OCI-LY7 (cell line): ENCODE measurements at regions not wholly inside any gene's neighbourhood (a gene's known extent, or its start where the extent isn't known, plus 50 kb on each side); places are given as distances from the start of the nearest gene placed in this dataset.

Experiments
- BruUV-seq: library from RNA; stranded (reverse); fragments of 400-500 nt; replicated peaks from 2 replicates; lab custom pipeline; 2021; lab: Mats Ljungman, UMichigan
- CTCF ChIA-PET: fragments of 300-600 bp; sonication (Branson Sonifier 250); formaldehyde crosslinking; loops from one replicate; lab custom pipeline; 2022; ENCODE audit warnings: antibody characterized with exemption; ENCODE audit not compliant: unreplicated experiment; lab: Charles Lee
- POLR2A ChIA-PET: fragments of 300-600 bp; sonication (Branson Sonifier 250); formaldehyde crosslinking; loops from one replicate; lab custom pipeline; 2022; ENCODE audit warnings: antibody characterized with exemption; lab: Charles Lee
- DNase-seq: peaks from one replicate; pipeline ENCODE4 v3.0.0-alpha.2; 2015; ENCODE audit warnings: low spot score
- H2AFZ ChIP-seq: fragments of 200-600 bp; sonication (generic), shearing (Covaris generic); 2 replicates; pipeline ENCODE4 v1.6.1; 2014; ENCODE audit warnings: mild to moderate bottlenecking, antibody characterized with exemption, low read length, moderate library complexity
- H3K27ac ChIP-seq: fragments of 200-600 bp; sonication (generic); 2 replicates; pipeline ENCODE4 v1.5.1; 2014; ENCODE audit warnings: mixed run types, low read depth, mild to moderate bottlenecking, moderate library complexity, low read length, inconsistent platforms; ENCODE audit not compliant: poor library complexity, severe bottlenecking
- H3K36me3 ChIP-seq: fragments of 200-600 bp; sonication (generic); 2 replicates; pipeline ENCODE4 v1.6.1; 2014; ENCODE audit warnings: mild to moderate bottlenecking, antibody characterized with exemption, low read length, moderate library complexity, mixed read lengths; ENCODE audit not compliant: insufficient read depth
- H3K4me1 ChIP-seq: fragments of 200-600 bp; sonication (generic); 2 replicates; pipeline ENCODE4 v1.5.1; 2014; ENCODE audit warnings: mild to moderate bottlenecking, low read length; ENCODE audit not compliant: insufficient read depth, poor library complexity, severe bottlenecking
- H3K4me2 ChIP-seq: fragments of 200-600 bp; sonication (generic); 2 replicates; pipeline ENCODE4 v1.6.1; 2014; ENCODE audit warnings: mild to moderate bottlenecking, low read length
- H3K4me3 ChIP-seq: fragments of 200-600 bp; sonication (generic); 2 replicates; pipeline ENCODE4 v1.5.1; 2014; ENCODE audit warnings: mild to moderate bottlenecking, low read depth, low read length; ENCODE audit not compliant: poor library complexity, severe bottlenecking
- H3K79me2 ChIP-seq: fragments of 200-600 bp; sonication (generic); 2 replicates; pipeline ENCODE4 v1.6.1; 2016; ENCODE audit warnings: low read depth, mild to moderate bottlenecking, low read length, moderate library complexity, mixed read lengths; ENCODE audit not compliant: insufficient read depth
- H3K9me2 ChIP-seq: fragments of 200-600 bp; sonication (generic); 2 replicates; pipeline ENCODE4 v1.6.1; 2016; ENCODE audit warnings: mild to moderate bottlenecking, low read length, mixed read lengths; ENCODE audit not compliant: insufficient read depth
- H3K9me3 ChIP-seq: fragments of 200-600 bp; sonication (generic); 2 replicates; pipeline ENCODE4 v1.6.1; 2014; ENCODE audit warnings: mild to moderate bottlenecking, mixed run types, low read length, mixed read lengths
- H4K20me1 ChIP-seq: fragments of 200-600 bp; sonication (generic); 2 replicates; pipeline ENCODE4 v1.6.1; 2014; ENCODE audit warnings: mild to moderate bottlenecking, antibody characterized with exemption, low read length, moderate library complexity, mixed read lengths; ENCODE audit not compliant: insufficient read depth
- CTCF ChIP-seq: fragments of 200-600 bp; sonication (generic); conservative IDR thresholded peaks from 2 replicates; pipeline ENCODE4 v1.5.1; 2014; ENCODE audit warnings: mild to moderate bottlenecking, antibody characterized with exemption, low read length, moderate library complexity, mixed read lengths
- EZH2phosphoT487 ChIP-seq: fragments of 200-600 bp; sonication (generic); IDR thresholded peaks from 2 replicates; pipeline ENCODE4 v1.6.1; 2018; ENCODE audit warnings: low read depth, borderline replicate concordance, mild to moderate bottlenecking, mixed run types, antibody characterized with exemption, low read length, moderate library complexity, mixed read lengths
- intact Hi-C: fragments of 100-400 bp; cut with micrococcal nuclease; formaldehyde crosslinking; loops from one replicate; pipeline ENCODE4 v1.10.0; 2022; ENCODE audit not compliant: unreplicated experiment

GRCh38 chr13:97141097-97141496 lies 81.0 kb upstream of the MBNL2 start:
- no TSS peak for BruUV-seq
- H4K20me1 ChIP-seq = no peaks in the 10 kb centered on the region
- H3K9me3 ChIP-seq = no peaks in the 10 kb centered on the region
- H3K4me3 ChIP-seq = no peak overlapping the region
- H3K27ac ChIP-seq = no peak overlapping the region
- no peaks in the 10 kb centered on the region for H3K79me2 ChIP-seq
- TF ChIP-seq CTCF = no peak
- no peak for TF ChIP-seq EZH2phosphoT487
- no peaks in the 10 kb centered on the region for H3K9me2 ChIP-seq
- intact Hi-C loops = no loop called here
- no peak overlapping the region for H3K4me2 ChIP-seq
- no peak for DNase-seq
- POLR2A ChIA-PET = interaction anchor here (1.0 kb wide), 1 partner anchor 11 kb away, joined by 3 read pairs; no protein-coding TSS in a partner anchor
- no peaks in the 10 kb centered on the region for H3K36me3 ChIP-seq
- H3K4me1 ChIP-seq = no peaks in the 10 kb centered on the region
- H2AFZ ChIP-seq = no peak overlapping the region
- CTCF ChIA-PET = no interaction called here

DNA sequence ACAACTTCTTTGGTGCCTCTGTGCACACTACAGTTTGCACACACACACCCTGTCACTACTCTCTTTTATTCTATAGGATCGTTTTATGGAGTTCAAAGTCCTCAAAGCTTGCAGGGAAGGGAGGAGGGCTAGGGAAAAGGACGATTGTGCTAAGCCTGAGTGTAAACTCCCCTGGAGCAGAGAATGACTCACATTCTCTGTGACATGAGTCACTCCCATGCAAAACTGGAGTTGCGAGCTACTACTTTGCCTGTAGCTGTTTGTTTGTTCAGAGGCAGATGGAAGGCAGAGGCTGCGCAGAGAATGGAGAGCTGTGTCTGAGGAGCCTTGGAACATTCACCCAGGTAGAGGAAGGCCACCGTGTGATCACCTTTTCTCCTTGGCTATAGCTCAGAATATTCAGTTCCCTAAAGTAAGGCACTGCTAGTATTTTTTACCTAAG lies 80.5 kb upstream of the MBNL2 start:
- Histone ChIP-seq H4K20me1 (no peaks in the 10 kb centered on the region), H3K4me2 (no peak overlapping the region), H3K36me3 (no peaks in the 10 kb centered on the region), H3K4me3 (no peak overlapping the region), H3K9me2 (no peaks in the 10 kb centered on the region), H3K27ac (no peak overlapping the region), H3K4me1 (no peaks in the 10 kb centered on the region), H2AFZ (no peak overlapping the region), H3K9me3 (no peaks in the 10 kb centered on the region), H3K79me2 (no peaks in the 10 kb centered on the region)
- ChIA-PET POLR2A (interaction anchor here (1.0 kb wide), 1 partner anchor 12 kb away, joined by 3 read pairs; no protein-coding TSS in a partner anchor), CTCF (no interaction called here)
- TF ChIP-seq EZH2phosphoT487 = no peak
- TF ChIP-seq CTCF = no peak
- DNase-seq = no peak
- intact Hi-C loops = no loop called here
- no TSS peak for BruUV-seq

- no TSS peak for BruUV-seq
- ChIA-PET POLR2A (no interaction called here), CTCF (no interaction called here)
- H3K4me3 ChIP-seq = no peak overlapping the region
- TF ChIP-seq EZH2phosphoT487 = no peak
- TF ChIP-seq CTCF = no peak
- DNase-seq = no peak
- H3K4me2 ChIP-seq = no peak overlapping the region
- no peaks in the 10 kb centered on the region for H3K9me3 ChIP-seq
- intact Hi-C loops = no loop called here
- no peak overlapping the region for H2AFZ ChIP-seq
- H4K20me1 ChIP-seq = no peaks in the 10 kb centered on the region
- H3K4me1 ChIP-seq = no peaks in the 10 kb centered on the region
- H3K79me2 ChIP-seq = no peaks in the 10 kb centered on the region
- no peaks in the 10 kb centered on the region for H3K9me2 ChIP-seq
- no peaks in the 10 kb centered on the region for H3K36me3 ChIP-seq
- H3K27ac ChIP-seq = no peak overlapping the region
These were observed 79.7 kb upstream of the MBNL2 start for GRCh38 chr13:97142452-97142851.
